DOHH2 (cell line): ENCODE measurements at regions not wholly inside any gene's neighbourhood (a gene's known extent, or its start where the extent isn't known, plus 50 kb on each side); places are given as distances from the start of the nearest gene placed in this dataset.

Experiments
- CTCF ChIP-seq: fragments of 200-600 bp; sonication (generic); IDR thresholded peaks from one replicate; pipeline ENCODE4 v1.5.1; 2014; ENCODE audit warnings: antibody characterized with exemption, mild to moderate bottlenecking, low read depth, low read length; ENCODE audit not compliant: poor library complexity, severe bottlenecking
- EZH2phosphoT487 ChIP-seq: fragments of 200-600 bp; sonication (generic); IDR thresholded peaks from 2 replicates; pipeline ENCODE4 v1.6.1; 2017; ENCODE audit warnings: borderline replicate concordance, mild to moderate bottlenecking, antibody characterized with exemption, low read length, moderate library complexity, mixed read lengths

- TF ChIP-seq EZH2phosphoT487, result no peak
- TF ChIP-seq CTCF, result no peak
Measured at GRCh38 chr11:37560346-37560745, 962.3 kb upstream of the RAG2 start.
